ENCODE measurements at regions not wholly inside any gene's neighbourhood (a gene's known extent, or its start where the extent isn't known, plus 50 kb on each side); places are given as distances from the start of the nearest gene placed in this dataset.
"Not testable (repeated sequence)": the region's sequence is repeated elsewhere in the genome, so short reads cannot be mapped to it uniquely, and the experiment has no call there.

- DNase-seq (ENCODE audit: low spot score); intact Hi-C loops (cut with DNase I): not testable (repeated sequence)
Observed at GRCh38 chr16:33824736-33825135, 365.3 kb downstream of the TP53TG3F start.

GRCh38 chr16:33827522-33827921, 368.1 kb downstream of the TP53TG3F start:
- DNase-seq (ENCODE audit: low spot score); ATAC-seq; intact Hi-C loops (cut with DNase I): not testable (repeated sequence)

More at GRCh38 chr16:33824736-33825135, 365.3 kb downstream of the TP53TG3F start:
- not testable (repeated sequence) for ATAC-seq

- ATAC-seq; intact Hi-C loops (cut with DNase I); DNase-seq (ENCODE audit: low spot score): not testable (repeated sequence)
Observed at GRCh38 chr16:33839157-33839556, 379.7 kb downstream of the TP53TG3F start.

GRCh38 chr16:33844533-33844932, 385.1 kb downstream of the TP53TG3F start:
- DNase-seq (ENCODE audit: low spot score); intact Hi-C loops (cut with DNase I); ATAC-seq: not testable (repeated sequence)

Data from sciatic nerve (tissue), 2 donors.